ENCODE measurements at regions not wholly inside any gene's neighbourhood (a gene's known extent, or its start where the extent isn't known, plus 50 kb on each side); places are given as distances from the start of the nearest gene placed in this dataset.

GRCh38 chr9:6098431-6098830 is 83.0 kb upstream of the RANBP6 start:
- H3K4me1 ChIP-seq (ENCODE audit: control insufficient read depth in 2 of 2, insufficient read depth in 1 of 2, low read depth in 1 of 2, low read length in 2 of 2): peaks cover 0 to 2% of the 10 kb centered on the region in 2 donors
- H3K4ac ChIP-seq (ENCODE audit: low read length): no peak overlapping the region
- H2BK5ac ChIP-seq (ENCODE audit: low read length): no peak overlapping the region
- H3K4me2 ChIP-seq (ENCODE audit: insufficient read depth, low read length, poor library complexity, severe bottlenecking): no peak overlapping the region
- H3K9me3 ChIP-seq (replicated peaks in 1 of 2; ENCODE audit: control insufficient read depth in 2 of 2, insufficient read depth in 1 of 2, low read depth in 1 of 2, low read length in 2 of 2): no peaks in the 10 kb centered on the region
- no peak overlapping the region for H2BK15ac ChIP-seq (ENCODE audit: low read length)
- H2BK12ac ChIP-seq (ENCODE audit: low read length): no peak overlapping the region
- no peak overlapping the region for H3K27ac ChIP-seq (replicated peaks; ENCODE audit: low read length)
- H3K79me1 ChIP-seq (ENCODE audit: low read depth, low read length): no peaks in the 10 kb centered on the region
- H3K36me3 ChIP-seq (replicated peaks in 1 of 2; ENCODE audit: control insufficient read depth in 2 of 2, insufficient read depth in 2 of 2, low read length in 2 of 2): no peaks in the 10 kb centered on the region
- WGBS, 2 donors (ENCODE audit: extremely low coverage in 2 of 2, insufficient read length in 2 of 2, insufficient replicate concordance in 1 of 2): no CpG with 5 or more reads among the region's 1 CpG
- H2AK5ac ChIP-seq (ENCODE audit: low read depth, low read length): no peak overlapping the region
- H3K18ac ChIP-seq (ENCODE audit: low read length): no peak overlapping the region
- H3K9ac ChIP-seq (ENCODE audit: low read depth, low read length, poor library complexity): no peak overlapping the region
- H3K14ac ChIP-seq (ENCODE audit: low read length): no peak overlapping the region
- H3K23ac ChIP-seq (ENCODE audit: low read depth, low read length, poor library complexity): no peak overlapping the region
- H4K91ac ChIP-seq (ENCODE audit: low read depth, low read length, poor library complexity): no peak overlapping the region
- no peak overlapping the region for H2BK120ac ChIP-seq (ENCODE audit: low read depth, low read length)
- H3K4me3 ChIP-seq (ENCODE audit: low read length in 2 of 2): no peak overlapping the region
- H3K27me3 ChIP-seq (ENCODE audit: control insufficient read depth in 3 of 3, insufficient read depth in 3 of 3, low read depth in 1 of 3, low read length in 3 of 3): no peaks in the 10 kb centered on the region
- H2AFZ ChIP-seq (ENCODE audit: low read length): no peak overlapping the region
- no peak for DNase-seq (ENCODE audit: low spot score)
- no peak overlapping the region for H4K8ac ChIP-seq (ENCODE audit: low read depth, low read length)

GRCh38 chr9:6096821-6097220 is 81.4 kb upstream of the RANBP6 start:
- Histone ChIP-seq H3K9me3 (replicated peaks in 1 of 2; ENCODE audit: control insufficient read depth in 2 of 2, insufficient read depth in 1 of 2, low read depth in 1 of 2, low read length in 2 of 2) (no peaks in the 10 kb centered on the region), H3K4ac (ENCODE audit: low read length) (no peak overlapping the region), H2BK5ac (ENCODE audit: low read length) (no peak overlapping the region), H4K91ac (ENCODE audit: low read depth, low read length, poor library complexity) (no peak overlapping the region), H3K79me1 (ENCODE audit: low read depth, low read length) (no peaks in the 10 kb centered on the region), H3K18ac (ENCODE audit: low read length) (no peak overlapping the region), H3K27me3 (ENCODE audit: control insufficient read depth in 3 of 3, insufficient read depth in 3 of 3, low read depth in 1 of 3, low read length in 3 of 3) (no peaks in the 10 kb centered on the region), H2BK12ac (ENCODE audit: low read length) (no peak overlapping the region), H2AK5ac (ENCODE audit: low read depth, low read length) (no peak overlapping the region), H3K27ac (replicated peaks; ENCODE audit: low read length) (no peak overlapping the region), H2AFZ (ENCODE audit: low read length) (no peak overlapping the region), H2BK120ac (ENCODE audit: low read depth, low read length) (no peak overlapping the region), H3K4me2 (ENCODE audit: insufficient read depth, low read length, poor library complexity, severe bottlenecking) (no peak overlapping the region), H3K4me1 (ENCODE audit: control insufficient read depth in 2 of 2, insufficient read depth in 1 of 2, low read depth in 1 of 2, low read length in 2 of 2) (peaks cover 0 to 2% of the 10 kb centered on the region in 2 donors), H3K9ac (ENCODE audit: low read depth, low read length, poor library complexity) (no peak overlapping the region), H3K23ac (ENCODE audit: low read depth, low read length, poor library complexity) (no peak overlapping the region), H3K14ac (ENCODE audit: low read length) (no peak overlapping the region), H3K4me3 (ENCODE audit: low read length in 2 of 2) (no peak overlapping the region), H2BK15ac (ENCODE audit: low read length) (no peak overlapping the region), H3K36me3 (replicated peaks in 1 of 2; ENCODE audit: control insufficient read depth in 2 of 2, insufficient read depth in 2 of 2, low read length in 2 of 2) (no peaks in the 10 kb centered on the region), H4K8ac (ENCODE audit: low read depth, low read length) (no peak overlapping the region)
- no peak for DNase-seq (ENCODE audit: low spot score)
- no CpG with 5 or more reads among the region's 3 CpGs for WGBS, 2 donors (ENCODE audit: extremely low coverage in 2 of 2, insufficient read length in 2 of 2, insufficient replicate concordance in 1 of 2)

- H3K23ac ChIP-seq (ENCODE audit: low read depth, low read length, poor library complexity): no peak overlapping the region
- peaks cover 0 to 4% of the 10 kb centered on the region in 2 donors for H3K4me1 ChIP-seq (ENCODE audit: control insufficient read depth in 2 of 2, insufficient read depth in 1 of 2, low read depth in 1 of 2, low read length in 2 of 2)
- no peak overlapping the region for H3K4ac ChIP-seq (ENCODE audit: low read length)
- H2BK15ac ChIP-seq (ENCODE audit: low read length): no peak overlapping the region
- no peak overlapping the region for H3K14ac ChIP-seq (ENCODE audit: low read length)
- no peak overlapping the region for H3K4me2 ChIP-seq (ENCODE audit: insufficient read depth, low read length, poor library complexity, severe bottlenecking)
- DNase-seq (ENCODE audit: low spot score): no peak
- no peaks in the 10 kb centered on the region for H3K9me3 ChIP-seq (replicated peaks in 1 of 2; ENCODE audit: control insufficient read depth in 2 of 2, insufficient read depth in 1 of 2, low read depth in 1 of 2, low read length in 2 of 2)
- H4K91ac ChIP-seq (ENCODE audit: low read depth, low read length, poor library complexity): no peak overlapping the region
- no peak overlapping the region for H2AK5ac ChIP-seq (ENCODE audit: low read depth, low read length)
- no peak overlapping the region for H2AFZ ChIP-seq (ENCODE audit: low read length)
- no peak overlapping the region for H3K27ac ChIP-seq (replicated peaks; ENCODE audit: low read length)
- no peak overlapping the region for H4K8ac ChIP-seq (ENCODE audit: low read depth, low read length)
- H3K79me1 ChIP-seq (ENCODE audit: low read depth, low read length): no peaks in the 10 kb centered on the region
- WGBS, 2 donors (ENCODE audit: extremely low coverage in 2 of 2, insufficient read length in 2 of 2, insufficient replicate concordance in 1 of 2): no CpG with 5 or more reads among the region's 1 CpG
- no peaks in the 10 kb centered on the region for H3K36me3 ChIP-seq (replicated peaks in 1 of 2; ENCODE audit: control insufficient read depth in 2 of 2, insufficient read depth in 2 of 2, low read length in 2 of 2)
- H2BK5ac ChIP-seq (ENCODE audit: low read length): no peak overlapping the region
- no peaks in the 10 kb centered on the region for H3K27me3 ChIP-seq (ENCODE audit: control insufficient read depth in 3 of 3, insufficient read depth in 3 of 3, low read depth in 1 of 3, low read length in 3 of 3)
- no peak overlapping the region for H2BK120ac ChIP-seq (ENCODE audit: low read depth, low read length)
- H2BK12ac ChIP-seq (ENCODE audit: low read length): no peak overlapping the region
- no peak overlapping the region for H3K9ac ChIP-seq (ENCODE audit: low read depth, low read length, poor library complexity)
- no peak overlapping the region for H3K4me3 ChIP-seq (ENCODE audit: low read length in 2 of 2)
- no peak overlapping the region for H3K18ac ChIP-seq (ENCODE audit: low read length)
Measured at GRCh38 chr9:6090277-6091210, 75.1 kb upstream of the RANBP6 start.

GRCh38 chr9:6089300-6089699 is 73.9 kb upstream of the RANBP6 start:
- H2BK12ac ChIP-seq (ENCODE audit: low read length): no peak overlapping the region
- no peak overlapping the region for H3K9ac ChIP-seq (ENCODE audit: low read depth, low read length, poor library complexity)
- H2AK5ac ChIP-seq (ENCODE audit: low read depth, low read length): no peak overlapping the region
- H2BK120ac ChIP-seq (ENCODE audit: low read depth, low read length): no peak overlapping the region
- no peaks in the 10 kb centered on the region for H3K79me1 ChIP-seq (ENCODE audit: low read depth, low read length)
- H3K18ac ChIP-seq (ENCODE audit: low read length): no peak overlapping the region
- H2AFZ ChIP-seq (ENCODE audit: low read length): no peak overlapping the region
- WGBS, 2 donors (ENCODE audit: extremely low coverage in 2 of 2, insufficient read length in 2 of 2, insufficient replicate concordance in 1 of 2): no CpG with 5 or more reads among the region's 1 CpG
- no peak overlapping the region for H2BK5ac ChIP-seq (ENCODE audit: low read length)
- H3K36me3 ChIP-seq (replicated peaks in 1 of 2; ENCODE audit: control insufficient read depth in 2 of 2, insufficient read depth in 2 of 2, low read length in 2 of 2): no peaks in the 10 kb centered on the region
- no peak overlapping the region for H3K4me2 ChIP-seq (ENCODE audit: insufficient read depth, low read length, poor library complexity, severe bottlenecking)
- H3K9me3 ChIP-seq (replicated peaks in 1 of 2; ENCODE audit: control insufficient read depth in 2 of 2, insufficient read depth in 1 of 2, low read depth in 1 of 2, low read length in 2 of 2): no peaks in the 10 kb centered on the region
- H3K27ac ChIP-seq (replicated peaks; ENCODE audit: low read length): no peak overlapping the region
- DNase-seq (ENCODE audit: low spot score): no peak
- no peak overlapping the region for H4K91ac ChIP-seq (ENCODE audit: low read depth, low read length, poor library complexity)
- H3K4ac ChIP-seq (ENCODE audit: low read length): no peak overlapping the region
- no peak overlapping the region for H2BK15ac ChIP-seq (ENCODE audit: low read length)
- no peak overlapping the region for H3K14ac ChIP-seq (ENCODE audit: low read length)
- H3K4me1 ChIP-seq (ENCODE audit: control insufficient read depth in 2 of 2, insufficient read depth in 1 of 2, low read depth in 1 of 2, low read length in 2 of 2): peaks cover 0 to 5% of the 10 kb centered on the region in 2 donors
- H3K4me3 ChIP-seq (ENCODE audit: low read length in 2 of 2): no peak overlapping the region
- H4K8ac ChIP-seq (ENCODE audit: low read depth, low read length): no peak overlapping the region
- no peaks in the 10 kb centered on the region for H3K27me3 ChIP-seq (ENCODE audit: control insufficient read depth in 3 of 3, insufficient read depth in 3 of 3, low read depth in 1 of 3, low read length in 3 of 3)
- no peak overlapping the region for H3K23ac ChIP-seq (ENCODE audit: low read depth, low read length, poor library complexity)
